Non-pigmented ciliary epithelial cell (primary cell): ENCODE measurements at regions not wholly inside any gene's neighbourhood (a gene's known extent, or its start where the extent isn't known, plus 50 kb on each side); places are given as distances from the start of the nearest gene placed in this dataset.

Source experiments
- DNase-seq: peaks from one replicate; pipeline ENCODE4 v3.0.0-alpha.2; 2010; ENCODE audit warnings: low read depth

GRCh38 chr1:75984781-75985180 is 52.6 kb upstream of the ASB17 start:
- no peak for DNase-seq

GRCh38 chr1:75985827-75986226 is 53.6 kb upstream of the ASB17 start:
- no peak for DNase-seq

DNA sequence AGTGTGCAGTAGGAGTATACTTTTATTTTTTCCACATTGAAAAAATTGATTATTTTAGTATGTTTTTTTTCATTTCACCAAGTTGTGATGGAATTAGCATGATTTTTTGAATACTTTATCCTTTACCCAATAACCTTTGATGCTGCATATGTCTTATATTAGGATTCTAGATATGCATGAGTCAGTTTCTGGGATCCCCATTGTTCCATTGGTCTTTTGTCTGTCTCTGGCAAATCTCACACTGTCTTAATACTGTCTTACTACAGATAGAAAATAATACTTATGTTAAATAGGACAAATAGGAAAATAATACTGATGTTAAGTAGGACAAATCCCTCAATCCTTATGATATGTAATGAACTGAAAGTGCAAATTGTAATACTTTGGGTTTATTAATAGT is 54.3 kb upstream of the ASB17 start:
- DNase-seq = no peak

DNA sequence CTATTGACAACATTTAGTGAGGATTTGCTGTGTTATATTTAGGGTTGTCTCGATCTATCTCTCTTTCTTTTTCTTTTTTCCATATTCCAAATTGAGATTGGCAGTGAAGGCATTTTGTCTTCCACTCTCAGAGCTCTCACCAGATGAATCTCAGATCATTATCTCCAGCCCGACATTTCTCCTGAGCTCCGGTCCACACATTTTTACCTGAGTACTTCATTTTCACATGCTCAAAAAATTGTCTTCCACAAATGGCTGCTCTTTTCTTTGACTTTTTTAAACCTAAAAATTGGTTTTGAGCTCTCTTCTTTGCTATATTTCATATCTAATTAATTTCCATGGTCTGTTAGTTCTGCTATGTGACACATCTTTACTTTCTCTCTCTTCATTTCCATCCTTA is 56.9 kb upstream of the ASB17 start:
- DNase-seq = no peak

DNA sequence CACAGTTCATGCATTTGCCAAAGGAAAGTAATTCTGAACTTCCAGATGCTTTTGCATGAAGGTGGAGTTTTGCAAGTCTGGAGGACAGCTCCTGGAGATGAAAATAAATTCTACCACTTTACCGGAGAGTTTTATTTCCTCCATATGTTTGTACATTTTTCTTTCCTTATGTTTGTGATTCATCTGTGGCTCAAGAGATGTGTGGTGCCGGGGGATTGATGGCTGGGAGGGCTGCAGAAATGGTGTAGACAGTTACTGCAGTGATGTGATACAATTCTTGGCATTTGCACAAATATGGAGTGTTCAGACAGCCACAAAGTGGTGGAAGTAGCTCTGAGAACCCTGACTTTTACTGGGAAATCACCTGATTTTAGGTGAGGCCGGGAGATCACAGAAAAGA is 58.5 kb upstream of the ASB17 start:
- DNase-seq = no peak

DNA sequence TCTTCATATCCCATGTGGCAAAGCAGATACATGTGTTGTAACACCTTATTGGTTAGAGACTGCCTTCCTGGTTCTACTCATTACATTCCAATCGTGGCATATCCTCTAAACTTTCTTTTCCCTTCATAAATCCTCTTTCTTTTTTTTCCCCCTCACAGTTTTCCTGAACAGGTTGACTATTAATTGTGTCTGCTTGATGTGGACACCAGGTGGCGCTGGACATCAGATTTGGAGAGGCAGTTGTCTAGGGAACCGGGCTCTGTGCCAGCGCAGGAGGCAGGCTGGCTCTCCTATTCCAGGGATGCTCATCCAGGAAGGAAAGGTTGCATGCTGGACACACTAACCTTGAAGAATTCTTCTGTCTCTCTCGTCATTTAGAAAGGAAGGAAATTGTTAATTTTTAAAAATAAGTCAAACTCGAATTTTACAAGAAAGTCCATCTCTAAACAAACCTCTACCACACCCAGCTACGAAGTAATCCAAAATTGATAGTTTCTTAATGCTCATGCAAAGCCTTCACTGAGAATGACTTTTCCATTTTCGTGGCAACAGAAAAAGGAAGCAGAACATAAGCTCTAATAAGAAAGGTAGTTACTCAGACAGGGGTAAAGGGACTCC is 59.4 kb upstream of the ASB17 start:
- no peak for DNase-seq

GRCh38 chr1:75992312-75992711 is 60.1 kb upstream of the ASB17 start:
- DNase-seq = no peak

GRCh38 chr1:75993661-75994060 is 61.5 kb upstream of the ASB17 start:
- no peak for DNase-seq

DNA sequence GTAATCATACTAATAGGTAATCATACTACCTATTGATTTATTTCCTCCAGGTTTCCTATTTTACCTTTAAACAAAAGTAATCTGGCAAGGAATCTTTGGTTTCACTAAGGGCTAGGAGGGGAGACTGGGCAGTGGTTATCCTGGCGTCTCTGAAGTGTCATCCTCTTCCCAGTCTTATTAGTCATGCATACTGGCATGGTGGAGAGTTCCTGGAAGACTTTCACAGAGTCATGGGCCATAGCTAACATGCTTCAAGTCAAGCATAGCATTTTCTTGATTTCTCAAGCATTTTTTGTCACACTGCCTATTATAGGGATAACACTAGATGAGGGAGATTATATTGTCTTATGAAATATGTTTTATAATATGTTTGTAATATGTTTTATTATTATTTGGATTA is 64.0 kb upstream of the ASB17 start:
- DNase-seq = peak; percentile 17

- DNase-seq = no peak
These were observed 66.8 kb upstream of the ASB17 start for GRCh38 chr1:75999034-75999433.

DNA sequence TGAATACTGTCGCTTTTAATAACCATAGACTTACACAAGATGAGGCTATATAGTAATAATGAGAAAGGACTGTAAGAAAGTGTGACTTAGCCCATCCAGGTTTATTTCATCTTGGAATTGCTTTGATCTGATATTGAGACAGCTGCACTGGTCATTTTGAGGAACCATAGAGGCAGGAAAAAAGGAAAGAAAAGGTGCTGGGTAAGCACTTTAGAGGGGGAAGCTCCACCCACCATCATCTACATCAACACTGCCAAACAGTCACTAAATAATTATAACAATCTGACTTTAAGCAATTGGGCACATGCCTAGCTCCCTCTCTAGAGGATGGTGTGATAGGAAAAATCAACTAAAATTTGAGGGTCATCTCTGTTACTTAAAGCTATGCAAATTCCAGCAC is 70.6 kb upstream of the ST6GALNAC3 start:
- DNase-seq = no peak

GRCh38 chr1:76005765-76006164 is 68.8 kb upstream of the ST6GALNAC3 start:
- DNase-seq = no peak

GRCh38 chr1:76006234-76006633 is 68.3 kb upstream of the ST6GALNAC3 start:
- no peak for DNase-seq

- no peak for DNase-seq
These were observed 63.7 kb upstream of the ST6GALNAC3 start for GRCh38 chr1:76010802-76011201.

DNA sequence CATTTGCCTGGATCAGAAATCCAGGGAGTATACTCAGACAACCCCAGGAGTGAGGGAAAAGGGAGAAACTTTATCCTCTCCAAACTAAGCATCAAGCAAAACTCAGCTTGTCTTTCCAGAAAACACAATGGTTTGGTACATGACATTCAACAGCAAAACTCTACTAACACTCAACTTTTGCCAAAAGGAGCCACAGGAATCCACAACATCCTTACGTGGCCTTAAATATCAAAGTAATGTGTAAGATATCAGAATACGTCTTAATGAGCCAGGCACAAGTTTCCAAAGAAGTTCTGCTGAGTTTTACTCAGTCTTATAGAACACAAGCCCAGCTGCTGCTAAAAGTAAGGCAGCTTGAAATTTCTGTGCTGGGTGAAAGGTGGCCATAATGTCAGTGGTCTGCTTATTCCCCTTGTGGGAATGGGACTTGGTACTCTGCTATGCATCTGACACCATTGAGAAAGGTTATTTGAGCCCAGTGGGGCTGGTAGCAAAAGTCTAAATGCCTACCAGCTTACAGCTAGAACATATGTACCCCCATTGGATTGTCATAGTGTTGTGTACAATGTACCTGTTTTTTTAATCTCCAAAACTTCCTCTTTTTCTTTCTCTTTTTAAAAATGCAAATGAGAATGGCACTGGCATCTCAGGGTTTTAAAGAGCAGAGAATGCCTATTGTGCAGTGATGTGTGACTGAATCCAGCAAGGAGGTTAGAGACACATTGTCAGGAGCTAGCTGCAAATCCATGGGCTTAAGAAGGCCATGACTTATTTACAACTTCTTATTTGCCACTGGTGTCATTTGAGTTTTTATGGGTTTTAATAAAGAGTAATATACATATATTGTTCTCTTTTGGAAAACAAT is 62.0 kb upstream of the ST6GALNAC3 start:
- no peak for DNase-seq

- DNase-seq = no peak
These were observed 61.4 kb upstream of the ST6GALNAC3 start for GRCh38 chr1:76013206-76013581.

DNA sequence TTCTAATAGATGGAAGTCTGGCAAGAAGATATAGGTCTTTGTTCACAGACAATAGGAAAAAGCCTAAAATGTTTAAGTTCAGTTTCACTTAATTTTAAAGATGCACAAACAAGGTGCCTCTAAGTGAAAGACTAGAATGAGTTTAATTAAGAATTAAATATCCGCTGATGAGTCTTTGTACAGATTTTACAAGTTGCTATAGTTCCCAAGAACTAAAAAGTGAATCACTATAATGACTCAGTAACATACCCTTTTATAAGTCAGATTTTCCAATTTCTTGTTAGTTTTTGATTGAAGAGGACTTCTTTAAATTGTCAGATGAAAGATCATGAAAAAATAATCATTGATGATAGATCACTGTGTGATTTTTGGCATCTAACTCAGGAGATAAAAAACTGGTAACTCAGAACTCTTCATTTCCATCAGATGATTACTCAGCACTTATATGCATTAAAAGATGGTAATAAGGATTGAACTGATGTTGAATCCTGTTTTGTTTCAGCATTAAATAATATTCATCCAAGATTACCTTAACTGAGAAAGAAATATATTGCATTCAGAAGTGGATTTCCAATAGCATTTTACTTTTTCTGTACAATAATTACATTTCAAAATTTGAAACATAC is 59.0 kb upstream of the ST6GALNAC3 start:
- no peak for DNase-seq

- no peak for DNase-seq
These were observed 56.5 kb upstream of the ST6GALNAC3 start for GRCh38 chr1:76018045-76018444.

DNA sequence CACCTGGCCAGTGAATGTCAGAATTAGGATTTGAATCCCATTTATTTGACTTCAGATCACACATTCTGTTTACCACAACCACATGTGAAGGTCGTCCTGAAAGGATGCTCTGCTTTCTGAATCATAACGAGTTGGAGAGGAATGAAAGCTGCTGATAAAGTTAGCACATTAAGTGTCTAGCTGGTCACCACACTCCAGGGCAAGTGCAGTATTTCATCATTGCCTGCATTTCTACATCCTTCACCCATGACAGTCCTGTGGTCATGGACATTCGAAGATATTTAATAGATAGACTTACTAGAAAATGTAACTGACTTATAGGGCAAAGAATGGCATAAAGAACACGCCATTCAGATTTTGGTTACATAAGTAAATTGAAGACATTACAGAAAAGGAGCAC is 52.7 kb upstream of the ST6GALNAC3 start:
- no peak for DNase-seq

GRCh38 chr1:76023669-76024435 is 50.7 kb upstream of the ST6GALNAC3 start:
- no peak for DNase-seq
